ENCODE measurements at regions not wholly inside any gene's neighbourhood (a gene's known extent, or its start where the extent isn't known, plus 50 kb on each side); places are given as distances from the start of the nearest gene placed in this dataset.

DNA sequence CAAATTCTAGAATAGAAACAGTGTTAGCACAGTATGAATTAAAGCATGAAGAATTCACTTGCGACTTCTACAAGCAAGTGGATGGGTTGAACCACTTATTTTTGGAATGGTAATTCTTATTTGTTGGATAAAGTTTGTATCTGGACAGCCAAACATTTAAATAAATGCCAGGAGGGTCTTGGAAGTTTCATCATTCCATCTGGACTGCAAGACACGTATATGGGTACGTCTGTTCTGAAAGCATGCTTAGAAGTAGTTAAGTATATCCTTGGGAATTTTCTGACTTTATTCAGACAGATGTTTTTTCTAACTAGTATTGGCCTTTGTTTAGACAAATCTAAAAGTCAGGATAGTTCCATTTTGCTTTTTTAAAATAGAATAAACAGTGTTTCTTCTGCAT lies 77.5 kb upstream of the CASK start:
- no peak for TF ChIP-seq CREB1 (IDR thresholded peaks at IDR 0.05; ENCODE audit: low read depth)
- TF ChIP-seq, protein P1, sequence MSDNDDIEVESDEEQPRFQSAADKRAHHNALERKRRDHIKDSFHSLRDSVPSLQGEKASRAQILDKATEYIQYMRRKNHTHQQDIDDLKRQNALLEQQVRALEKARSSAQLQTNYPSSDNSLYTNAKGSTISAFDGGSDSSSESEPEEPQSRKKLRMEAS (IDR thresholded peaks at IDR 0.05) = no peak
- TF ChIP-seq EP300 (IDR thresholded peaks at IDR 0.05; ENCODE audit: borderline replicate concordance) = no peak
- TF ChIP-seq TCF12 (IDR thresholded peaks at IDR 0.05; ENCODE audit: low read depth) = no peak
- no peak for TF ChIP-seq EGR1 (IDR thresholded peaks at IDR 0.05)
- TF ChIP-seq, protein P2, sequence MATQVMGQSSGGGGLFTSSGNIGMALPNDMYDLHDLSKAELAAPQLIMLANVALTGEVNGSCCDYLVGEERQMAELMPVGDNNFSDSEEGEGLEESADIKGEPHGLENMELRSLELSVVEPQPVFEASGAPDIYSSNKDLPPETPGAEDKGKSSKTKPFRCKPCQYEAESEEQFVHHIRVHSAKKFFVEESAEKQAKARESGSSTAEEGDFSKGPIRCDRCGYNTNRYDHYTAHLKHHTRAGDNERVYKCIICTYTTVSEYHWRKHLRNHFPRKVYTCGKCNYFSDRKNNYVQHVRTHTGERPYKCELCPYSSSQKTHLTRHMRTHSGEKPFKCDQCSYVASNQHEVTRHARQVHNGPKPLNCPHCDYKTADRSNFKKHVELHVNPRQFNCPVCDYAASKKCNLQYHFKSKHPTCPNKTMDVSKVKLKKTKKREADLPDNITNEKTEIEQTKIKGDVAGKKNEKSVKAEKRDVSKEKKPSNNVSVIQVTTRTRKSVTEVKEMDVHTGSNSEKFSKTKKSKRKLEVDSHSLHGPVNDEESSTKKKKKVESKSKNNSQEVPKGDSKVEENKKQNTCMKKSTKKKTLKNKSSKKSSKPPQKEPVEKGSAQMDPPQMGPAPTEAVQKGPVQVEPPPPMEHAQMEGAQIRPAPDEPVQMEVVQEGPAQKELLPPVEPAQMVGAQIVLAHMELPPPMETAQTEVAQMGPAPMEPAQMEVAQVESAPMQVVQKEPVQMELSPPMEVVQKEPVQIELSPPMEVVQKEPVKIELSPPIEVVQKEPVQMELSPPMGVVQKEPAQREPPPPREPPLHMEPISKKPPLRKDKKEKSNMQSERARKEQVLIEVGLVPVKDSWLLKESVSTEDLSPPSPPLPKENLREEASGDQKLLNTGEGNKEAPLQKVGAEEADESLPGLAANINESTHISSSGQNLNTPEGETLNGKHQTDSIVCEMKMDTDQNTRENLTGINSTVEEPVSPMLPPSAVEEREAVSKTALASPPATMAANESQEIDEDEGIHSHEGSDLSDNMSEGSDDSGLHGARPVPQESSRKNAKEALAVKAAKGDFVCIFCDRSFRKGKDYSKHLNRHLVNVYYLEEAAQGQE (IDR thresholded peaks at IDR 0.05; ENCODE audit: low read depth) = no peak
